HG03196 (cell line): ENCODE measurements at regions not wholly inside any gene's neighbourhood (a gene's known extent, or its start where the extent isn't known, plus 50 kb on each side); places are given as distances from the start of the nearest gene placed in this dataset.
"Not testable (repeated sequence)": the region's sequence is repeated elsewhere in the genome, so short reads cannot be mapped to it uniquely, and the experiment has no call there.

Experiments
- ATAC-seq: cut with Tn5 transposase; IDR thresholded peaks from one replicate; pipeline ENCODE4 v1.9.1; 2021; ENCODE audit not compliant: unreplicated experiment

DNA sequence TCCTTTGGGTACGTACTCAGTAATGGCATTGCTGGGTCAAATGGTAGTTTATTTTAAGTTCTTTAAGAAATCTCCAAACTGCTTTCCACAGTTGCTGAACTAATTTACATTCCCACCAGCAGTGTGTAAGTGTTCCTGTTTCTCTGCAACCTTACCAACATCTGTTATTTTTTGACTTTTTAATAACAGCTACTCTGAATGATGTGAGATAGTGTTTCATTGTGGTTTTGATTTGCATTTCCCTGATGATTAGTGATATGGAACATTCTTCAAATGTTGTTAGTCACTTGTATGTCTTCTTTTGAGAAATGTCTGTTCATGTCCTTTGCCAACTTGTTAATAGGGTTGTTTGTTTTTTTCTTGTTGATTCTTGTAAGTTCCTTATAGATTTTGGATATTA is 558.9 kb downstream of the SH2D4B start:
- ATAC-seq: no peak

GRCh38 chr10:81101062-81101461 is 563.4 kb downstream of the SH2D4B start:
- no peak for ATAC-seq

- ATAC-seq: no peak
Observed at GRCh38 chr10:81104494-81104893, 566.8 kb downstream of the SH2D4B start.

GRCh38 chr10:81108516-81109199 is 571.0 kb downstream of the SH2D4B start:
- ATAC-seq: peak; percentile 84

- ATAC-seq: peak; percentile 39
Observed at GRCh38 chr10:81109200-81109752, 571.6 kb downstream of the SH2D4B start.

- ATAC-seq: no peak
Observed at GRCh38 chr10:81116201-81116600, 578.5 kb downstream of the SH2D4B start.

- no peak for ATAC-seq
Observed at GRCh38 chr10:81116990-81117389, 579.3 kb downstream of the SH2D4B start.

- ATAC-seq: no peak
Observed at GRCh38 chr10:81127931-81128330, 590.2 kb downstream of the SH2D4B start.

GRCh38 chr10:81130014-81130413 is 592.3 kb downstream of the SH2D4B start:
- no peak for ATAC-seq

DNA sequence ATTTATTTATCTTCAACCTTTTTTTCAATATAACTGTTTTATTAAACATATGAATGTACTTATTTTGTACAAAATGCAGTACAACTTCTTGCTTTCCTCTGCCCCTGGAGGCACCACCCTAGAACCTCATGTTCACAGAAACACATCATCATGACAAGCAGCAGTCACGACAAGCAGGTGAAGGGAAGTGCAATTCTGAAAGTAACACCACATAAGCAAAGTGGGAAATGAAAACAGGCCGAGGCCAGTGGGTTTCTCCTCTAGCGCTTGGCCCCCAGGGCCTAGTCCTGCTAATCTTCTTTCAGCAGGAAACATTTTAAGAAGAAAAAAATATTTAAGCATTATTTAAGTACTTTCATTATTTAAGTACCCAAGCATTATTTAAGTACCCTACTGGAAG is 598.1 kb downstream of the SH2D4B start:
- ATAC-seq: peak; percentile 87

- no peak for ATAC-seq
Observed at GRCh38 chr10:81136261-81136660, 598.6 kb downstream of the SH2D4B start.

DNA sequence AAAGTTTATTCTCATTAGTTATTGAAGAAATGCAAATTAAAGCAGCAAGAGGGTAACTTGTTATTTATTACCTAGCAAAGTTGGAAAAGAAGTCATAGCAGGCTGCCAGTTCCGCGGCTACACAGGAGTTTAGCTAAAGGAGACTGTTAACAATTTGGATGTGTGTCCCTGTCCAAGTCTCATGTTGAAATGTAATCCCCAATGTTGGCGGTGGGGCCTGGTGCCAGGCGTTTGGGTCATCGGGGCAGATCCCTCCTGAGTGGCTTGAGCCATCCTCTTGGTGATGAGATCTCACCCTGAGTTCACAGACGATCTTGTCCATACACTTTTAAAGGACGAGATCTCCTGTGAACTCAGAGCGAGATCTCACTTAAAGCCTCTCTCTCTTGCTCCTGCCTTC is 608.3 kb downstream of the SH2D4B start:
- ATAC-seq: no peak

DNA sequence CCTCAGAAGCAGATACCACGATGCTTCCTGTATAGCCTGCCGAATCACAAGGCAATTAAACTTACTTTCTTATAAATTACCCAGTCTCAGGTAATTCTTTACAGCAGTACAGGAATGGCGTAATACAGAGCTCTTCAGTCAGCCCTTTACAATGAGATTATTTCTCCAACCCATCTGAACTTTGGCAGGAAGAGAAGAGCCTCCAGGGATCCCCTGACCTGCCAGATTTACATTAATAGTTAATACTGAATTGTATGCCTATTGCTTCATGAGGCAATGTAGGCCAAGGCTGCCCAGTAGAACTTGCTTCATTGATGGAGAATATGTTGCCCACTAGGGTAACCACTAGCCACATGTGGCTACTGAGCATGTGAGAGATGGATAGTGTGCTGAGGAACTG is 608.7 kb downstream of the SH2D4B start:
- ATAC-seq: no peak

DNA sequence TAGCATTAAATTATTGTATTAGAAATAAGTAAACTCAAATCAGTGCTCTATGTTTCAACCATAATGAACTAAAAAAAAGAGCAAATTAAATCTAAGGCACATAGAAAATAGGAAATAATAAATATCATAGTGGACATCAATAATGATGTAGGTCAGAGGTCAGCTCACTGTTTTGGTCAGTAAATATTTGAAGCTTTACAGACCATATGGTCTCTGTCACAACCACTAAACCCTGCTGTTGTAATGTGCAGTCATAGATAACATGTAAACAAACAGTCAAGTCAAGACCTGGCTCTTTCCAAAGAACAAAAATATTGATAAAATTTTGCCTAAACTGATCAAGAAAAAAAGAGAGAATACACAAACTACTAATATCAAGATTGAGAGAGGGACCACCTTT is 615.0 kb downstream of the SH2D4B start:
- ATAC-seq: no peak

DNA sequence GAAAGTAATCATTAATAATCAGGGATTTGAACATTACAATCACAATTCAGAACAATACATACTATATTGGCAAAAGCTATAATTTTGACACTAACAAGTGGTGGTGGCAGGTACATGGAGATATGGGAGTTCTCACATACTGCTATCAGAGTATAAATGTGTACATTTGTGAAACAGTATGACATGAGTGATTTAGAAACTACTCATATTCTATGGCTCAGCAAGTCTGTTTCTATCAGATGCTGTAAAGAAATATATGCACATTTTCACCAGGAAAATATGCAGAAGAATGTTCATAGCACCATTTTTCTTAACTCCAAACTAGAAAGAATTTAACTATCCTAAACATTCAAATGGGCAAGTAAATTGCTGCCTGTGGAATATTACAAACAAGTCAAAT is 620.0 kb downstream of the SH2D4B start:
- no peak for ATAC-seq

GRCh38 chr10:81177651-81178244 is 640.0 kb downstream of the SH2D4B start:
- ATAC-seq: no peak

GRCh38 chr10:81179324-81179723 is 641.6 kb downstream of the SH2D4B start:
- no peak for ATAC-seq

DNA sequence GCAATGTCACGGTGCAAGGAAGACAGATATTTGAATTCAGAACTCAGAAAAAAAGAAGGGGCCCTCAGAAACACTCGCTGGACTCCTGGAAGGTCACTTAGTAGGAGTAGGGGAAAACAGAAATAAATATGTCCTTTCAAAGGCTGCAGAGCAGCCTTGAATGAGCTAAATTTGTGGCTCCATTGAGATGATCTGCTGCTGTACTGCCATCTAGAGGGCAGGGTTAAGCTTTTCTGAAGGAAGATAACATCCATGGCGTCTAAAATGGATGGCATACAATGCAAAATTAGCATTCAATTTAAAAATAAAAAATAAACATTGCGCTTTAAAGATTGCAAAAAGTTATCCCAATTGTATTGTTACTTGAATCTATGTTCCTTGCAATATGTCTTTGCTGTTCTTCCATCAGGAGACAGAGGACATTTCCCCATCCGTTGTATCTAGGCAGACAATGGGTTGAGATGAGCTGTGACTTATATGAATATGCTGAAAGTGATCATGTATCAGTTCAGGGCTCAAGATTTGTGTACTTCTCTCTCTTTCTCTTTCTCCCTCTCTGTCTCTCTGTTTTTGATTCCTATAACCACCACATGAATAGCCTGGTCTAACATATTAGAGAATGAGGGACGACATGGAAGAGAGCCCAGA is 642.2 kb downstream of the SH2D4B start:
- ATAC-seq: peak; percentile 64

DNA sequence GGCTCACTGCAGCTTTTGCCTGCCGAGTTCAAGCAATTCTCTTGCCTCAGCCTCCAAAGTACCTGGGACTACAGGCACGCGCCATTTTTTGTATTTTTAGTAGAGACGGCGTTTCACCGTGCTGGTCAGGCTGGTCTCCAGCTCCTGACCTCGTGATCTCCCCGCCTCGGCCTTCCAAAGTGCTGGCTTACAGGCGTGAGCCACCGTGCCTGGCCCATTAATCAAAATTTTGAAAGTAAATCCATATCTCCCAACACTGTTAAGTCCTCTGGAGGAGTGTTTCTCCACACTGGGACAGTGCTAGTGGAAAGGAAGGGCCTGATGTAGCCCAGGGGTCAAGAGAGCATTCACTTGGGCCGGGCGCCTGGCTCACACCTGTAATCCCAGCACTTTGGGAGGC is 644.6 kb downstream of the SH2D4B start:
- no peak for ATAC-seq

- no peak for ATAC-seq
Observed at GRCh38 chr10:81192221-81192788, 654.6 kb downstream of the SH2D4B start.

GRCh38 chr10:81200801-81201200 is 663.1 kb downstream of the SH2D4B start:
- no peak for ATAC-seq

GRCh38 chr10:81207359-81207758 is 667.6 kb upstream of the NRG3 start:
- not testable (repeated sequence) for ATAC-seq
